Astrocyte of the cerebellum (primary cell): ENCODE measurements at regions not wholly inside any gene's neighbourhood (a gene's known extent, or its start where the extent isn't known, plus 50 kb on each side); places are given as distances from the start of the nearest gene placed in this dataset.

Source experiments
- DNase-seq: peaks from one replicate; pipeline ENCODE4 v3.0.0-alpha.2; 2011; ENCODE audit warnings: low read depth
- H3K4me3 ChIP-seq: 2 replicates; pipeline ENCODE4 v1.5.1; 2011; ENCODE audit warnings: mild to moderate bottlenecking, low read depth, low read length, moderate library complexity
- CTCF ChIP-seq: IDR thresholded peaks from 2 replicates; pipeline ENCODE4 v1.5.1; 2012; ENCODE audit warnings: low read length, low read depth, moderate library complexity, mild to moderate bottlenecking; ENCODE audit errors: missing control alignments
- in situ Hi-C: cut with HindIII; loops from 2 replicates; pipeline ENCODE4 v1.10.0; 2017; ENCODE audit warnings: low sequenced_read_pairs

- TF ChIP-seq CTCF = no peak
- DNase-seq = no peak
- no peak overlapping the region for H3K4me3 ChIP-seq
- in situ Hi-C loops = no loop called here
These were observed 1400.9 kb upstream of the ALCAM start for GRCh38 chr3:103965764-103966163.

GRCh38 chr3:103966749-103967148 is 1400.0 kb upstream of the ALCAM start:
- in situ Hi-C loops = no loop called here
- no peak for DNase-seq
- H3K4me3 ChIP-seq = no peak overlapping the region
- TF ChIP-seq CTCF = no peak

GRCh38 chr3:103968131-103968530 is 1398.6 kb upstream of the ALCAM start:
- TF ChIP-seq CTCF = no peak
- no peak overlapping the region for H3K4me3 ChIP-seq
- in situ Hi-C loops = no loop called here
- no peak for DNase-seq

GRCh38 chr3:103968751-103969150 is 1398.0 kb upstream of the ALCAM start:
- in situ Hi-C loops = no loop called here
- no peak overlapping the region for H3K4me3 ChIP-seq
- DNase-seq = no peak
- TF ChIP-seq CTCF = no peak

- no peak for DNase-seq
- TF ChIP-seq CTCF = no peak
- in situ Hi-C loops = no loop called here
- H3K4me3 ChIP-seq = no peak overlapping the region
These were observed 1389.8 kb upstream of the ALCAM start for GRCh38 chr3:103976931-103977339.

GRCh38 chr3:103977417-103977816 is 1389.3 kb upstream of the ALCAM start:
- in situ Hi-C loops = no loop called here
- no peak for DNase-seq
- no peak overlapping the region for H3K4me3 ChIP-seq
- no peak for TF ChIP-seq CTCF
